Ovary (tissue), 7 donors: ENCODE measurements at regions not wholly inside any gene's neighbourhood (a gene's known extent, or its start where the extent isn't known, plus 50 kb on each side); places are given as distances from the start of the nearest gene placed in this dataset.
"Not testable (repeated sequence)": the region's sequence is repeated elsewhere in the genome, so short reads cannot be mapped to it uniquely, and the experiment has no call there.

Experiments
- DNase-seq, 5 donors: peaks; one replicate each; pipeline ENCODE4 v3.0.0-alpha.2; 2019 to 2020
- H3K27ac ChIP-seq, 2 donors: fragments of 200-600 bp; one replicate each; pipeline versions ENCODE4 v1.5.1 to v1.8.0; 2019 to 2022
- H3K27me3 ChIP-seq: fragments of 200-600 bp; one replicate; pipeline ENCODE4 v1.8.0; 2022
- H3K36me3 ChIP-seq: fragments of 200-600 bp; sonication (generic); one replicate; pipeline ENCODE4 v1.5.1; 2019
- H3K4me1 ChIP-seq: one replicate; pipeline ENCODE4 v1.8.1; 2013; ENCODE audit warnings: mild to moderate bottlenecking, moderate library complexity; ENCODE audit not compliant: insufficient read depth
- H3K4me3 ChIP-seq: fragments of 200-600 bp; sonication (generic); one replicate; pipeline ENCODE4 v1.5.1; 2017
- H3K9me3 ChIP-seq, 2 donors: fragments of 200-600 bp in 1 of 2; sonication (generic) in 1 of 2; one replicate each; pipeline versions ENCODE4 v1.5.1 to v1.8.1; 2013 to 2019; ENCODE audit warnings: mild to moderate bottlenecking in 1 of 2, moderate library complexity in 1 of 2
- EP300 ChIP-seq: sonication (generic); formaldehyde crosslinking; IDR thresholded peaks from one replicate; pipeline ENCODE4 v1.6.1; 2017; ENCODE audit warnings: antibody characterized with exemption
- POLR2A ChIP-seq: fragments of 450-650 bp; IDR thresholded peaks from one replicate; pipeline ENCODE4 v1.6.1; 2017; ENCODE audit warnings: antibody characterized with exemption, mild to moderate bottlenecking, moderate library complexity
- WGBS, 3 donors: extraction: QIAGEN DNeasy Blood & Tissue Kit in 1 of 3; methylation state at CpG; one replicate each; pipeline versions ENCODE4 v1.1.5 to v1.1.7; 2013 to 2017; 5-methylcytosine and 5-hydroxymethylcytosine counted together
- intact Hi-C, 4 donors: fragments of 100-400 bp; cut with DNase I; formaldehyde crosslinking; loops; one replicate each; pipeline versions ENCODE4 v1.11.0 to v1.15.1; 2022 to 2023
- TF ChIP-seq, protein P1 (sequence below), 3 donors: fragments of 450-650 bp in 2 of 3; fragments of 200-600 bp in 1 of 3; IDR thresholded peaks; one replicate each; pipeline versions ENCODE4 v1.5.1 to v1.8.0; 2016 to 2022; ENCODE audit warnings: antibody characterized with exemption in 3 of 3, mild to moderate bottlenecking in 1 of 3
- donor health status: DM: no; HTN: no; CAD: no; lungs with moderate emphysema.
- donor health status: DM: no; HTN: no; CAD: no.
- donor health status: Bipolar disorder and iron deficiency.
- donor health status: DM: no; HTN: no; CAD: no.
- donor health status: DM: yes; HTN: yes; CAD: no.

DNA sequence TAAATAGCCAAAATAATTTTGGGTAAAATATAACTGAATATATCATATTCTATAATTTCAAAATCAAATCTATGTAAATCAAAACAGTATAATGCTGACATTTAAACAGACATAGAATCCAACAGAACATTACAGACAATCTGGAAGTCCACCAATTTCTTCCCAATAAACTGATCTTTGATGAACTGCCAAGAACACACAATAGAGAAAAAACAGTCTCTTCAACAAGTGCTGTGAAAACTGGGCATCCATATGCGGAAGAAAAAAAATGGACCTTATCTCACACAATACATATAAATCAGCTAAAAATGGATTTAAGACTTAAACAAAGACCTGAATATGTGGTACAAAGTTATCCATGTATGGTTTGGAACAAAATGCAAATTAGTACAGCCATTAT is 1022.7 kb downstream of the TMEM121 start:
- WGBS, 3 donors = 88% methylated on average over 1 of the region's 1 CpG
- Histone ChIP-seq H3K36me3 (no peaks in the 10 kb centered on the region), H3K9me3 (no peaks in the 10 kb centered on the region), H3K27me3 (no peaks in the 10 kb centered on the region), H3K27ac (no peak overlapping the region), H3K4me1 (no peaks in the 10 kb centered on the region), H3K4me3 (no peak overlapping the region)
- TF ChIP-seq, protein P1, sequence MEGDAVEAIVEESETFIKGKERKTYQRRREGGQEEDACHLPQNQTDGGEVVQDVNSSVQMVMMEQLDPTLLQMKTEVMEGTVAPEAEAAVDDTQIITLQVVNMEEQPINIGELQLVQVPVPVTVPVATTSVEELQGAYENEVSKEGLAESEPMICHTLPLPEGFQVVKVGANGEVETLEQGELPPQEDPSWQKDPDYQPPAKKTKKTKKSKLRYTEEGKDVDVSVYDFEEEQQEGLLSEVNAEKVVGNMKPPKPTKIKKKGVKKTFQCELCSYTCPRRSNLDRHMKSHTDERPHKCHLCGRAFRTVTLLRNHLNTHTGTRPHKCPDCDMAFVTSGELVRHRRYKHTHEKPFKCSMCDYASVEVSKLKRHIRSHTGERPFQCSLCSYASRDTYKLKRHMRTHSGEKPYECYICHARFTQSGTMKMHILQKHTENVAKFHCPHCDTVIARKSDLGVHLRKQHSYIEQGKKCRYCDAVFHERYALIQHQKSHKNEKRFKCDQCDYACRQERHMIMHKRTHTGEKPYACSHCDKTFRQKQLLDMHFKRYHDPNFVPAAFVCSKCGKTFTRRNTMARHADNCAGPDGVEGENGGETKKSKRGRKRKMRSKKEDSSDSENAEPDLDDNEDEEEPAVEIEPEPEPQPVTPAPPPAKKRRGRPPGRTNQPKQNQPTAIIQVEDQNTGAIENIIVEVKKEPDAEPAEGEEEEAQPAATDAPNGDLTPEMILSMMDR (IDR thresholded peaks at IDR 0.05) = no peak
- TF ChIP-seq POLR2A (no peak), EP300 (no peak)
- intact Hi-C loops = no loop called here
- no peak for DNase-seq

DNA sequence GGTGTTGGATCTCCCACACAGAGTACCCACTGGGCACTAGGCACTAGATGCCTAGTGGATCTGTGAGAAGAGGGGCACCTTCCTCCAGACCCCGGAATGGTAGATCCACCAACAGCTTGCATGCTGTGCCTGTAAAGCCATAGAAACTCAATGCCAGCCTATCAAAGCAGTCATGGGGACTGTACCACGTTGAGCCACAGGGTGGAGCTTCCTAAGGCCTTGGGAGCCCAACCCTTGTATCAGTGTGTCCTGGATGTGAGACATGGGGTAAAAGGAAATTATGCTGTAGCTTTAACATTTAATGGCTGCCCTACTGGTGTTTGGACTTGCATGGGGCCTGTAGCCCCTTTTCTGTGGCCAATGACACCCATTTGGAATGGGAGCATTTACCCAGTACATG is 1024.9 kb downstream of the TMEM121 start:
- H3K27me3 ChIP-seq = no peaks in the 10 kb centered on the region
- TF ChIP-seq, protein P1 (IDR thresholded peaks at IDR 0.05) = no peak
- TF ChIP-seq EP300 = no peak
- no peak for TF ChIP-seq POLR2A
- H3K4me1 ChIP-seq = no peaks in the 10 kb centered on the region
- no peak for DNase-seq
- no peak overlapping the region for H3K4me3 ChIP-seq
- whole genome bisulfite sequencing, 3 donors = 35 to 44% (median 36%) methylated on average over 2 of the region's 2 CpGs
- H3K27ac ChIP-seq = no peak overlapping the region
- H3K9me3 ChIP-seq = no peaks in the 10 kb centered on the region
- H3K36me3 ChIP-seq = no peaks in the 10 kb centered on the region
- intact Hi-C loops = no loop called here

DNA sequence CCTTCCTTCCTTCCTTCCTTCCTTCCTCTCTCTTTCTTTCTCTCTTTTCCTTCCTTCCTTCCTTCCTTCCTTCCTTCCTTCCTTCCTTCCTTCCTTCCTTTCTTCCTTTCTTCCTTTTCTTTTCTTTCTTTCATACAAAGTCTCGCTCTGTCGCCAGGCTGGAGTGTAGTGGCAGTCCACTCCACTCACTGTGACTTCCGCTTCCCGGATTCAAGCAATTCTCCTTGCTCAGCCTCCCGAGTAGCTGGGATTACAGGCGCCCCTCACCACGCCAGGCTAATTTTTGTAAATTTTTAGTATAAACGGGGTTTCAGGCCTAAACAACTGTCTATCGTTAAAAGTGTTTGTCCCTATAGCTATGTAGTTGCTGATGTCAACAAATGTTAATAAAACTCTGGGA is 1029.8 kb downstream of the TMEM121 start:
- H3K9me3 ChIP-seq, DNase-seq, intact Hi-C loops, H3K27ac ChIP-seq, H3K36me3 ChIP-seq, H3K4me3 ChIP-seq, H3K4me1 ChIP-seq, H3K27me3 ChIP-seq: not testable (repeated sequence)
- WGBS, 3 donors = 67 to 79% (median 77%) methylated on average over 9 of the region's 9 CpGs

DNA sequence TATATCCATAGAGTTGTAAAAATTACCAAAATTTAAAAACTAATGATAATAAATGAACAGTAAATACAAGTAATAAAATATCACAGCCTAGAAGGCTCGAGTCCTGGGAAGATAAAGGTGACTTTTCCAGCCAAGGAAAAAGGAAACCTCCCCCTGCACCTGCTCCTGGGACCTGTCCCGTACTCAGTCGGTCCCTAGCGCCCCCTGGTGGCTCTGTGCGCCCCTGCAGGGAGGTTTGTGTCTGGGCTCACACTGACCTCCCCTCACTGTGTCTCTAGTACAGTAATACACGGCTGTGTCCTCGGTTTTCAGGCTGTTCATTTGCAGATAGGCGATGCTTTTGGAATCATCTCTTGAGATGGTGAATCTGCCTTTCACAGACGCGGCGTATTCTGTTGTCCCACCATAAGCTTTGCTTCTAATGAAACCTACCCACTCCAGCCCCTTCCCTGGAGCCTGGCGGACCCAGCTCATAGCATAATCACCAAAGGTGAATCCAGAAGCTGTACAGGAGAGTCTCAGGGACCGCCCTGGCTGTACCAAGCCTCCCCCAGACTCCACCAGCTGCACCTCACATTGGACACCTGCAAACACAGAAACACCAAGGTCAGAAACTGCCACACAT is 1030.4 kb downstream of the TMEM121 start:
- peak in 2 of 5 donors; percentile 16 to 40 for DNase-seq
- Histone ChIP-seq H3K27me3 (no peaks in the 10 kb centered on the region), H3K4me1 (no peaks in the 10 kb centered on the region), H3K4me3 (no peak overlapping the region), H3K36me3 (no peaks in the 10 kb centered on the region), H3K27ac (no peak overlapping the region), H3K9me3 (no peaks in the 10 kb centered on the region)
- intact Hi-C loops = no loop called here
- TF ChIP-seq POLR2A (no peak), EP300 (no peak)
- TF ChIP-seq, protein P1 (IDR thresholded peaks at IDR 0.05) = no peak
- WGBS, 3 donors = 36 to 43% (median 41%) methylated on average over 13 of the region's 13 CpGs

DNA sequence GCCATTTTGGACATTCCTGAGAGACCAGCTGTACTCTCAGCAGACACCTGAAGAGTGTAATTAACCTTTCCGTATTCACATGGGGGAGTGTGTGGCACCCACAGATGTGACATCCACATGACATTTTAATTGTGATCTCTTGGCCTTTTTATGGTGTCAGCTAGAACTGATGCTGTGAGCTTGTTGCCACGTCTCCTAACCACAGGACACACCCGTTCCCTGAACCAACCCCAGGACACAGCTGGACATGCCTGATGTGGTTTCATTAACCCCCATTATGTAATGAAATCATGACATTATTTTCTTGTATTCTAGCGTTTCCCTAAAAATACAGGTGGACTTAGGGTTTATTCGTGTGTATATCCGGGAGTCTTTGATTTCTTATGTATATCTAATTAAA is 1036.1 kb downstream of the TMEM121 start:
- 37 to 40% (median 39%) methylated on average over 6 of the region's 6 CpGs for WGBS, 3 donors
- intact Hi-C loops = no loop called here
- H3K4me1 ChIP-seq = no peaks in the 10 kb centered on the region

More for the DNA sequence above, 1036.1 kb downstream of the TMEM121 start:
- no peaks in the 10 kb centered on the region for H3K9me3 ChIP-seq
- no peaks in the 10 kb centered on the region for H3K27me3 ChIP-seq
- H3K36me3 ChIP-seq = no peaks in the 10 kb centered on the region
- H3K27ac ChIP-seq = no peak overlapping the region
- no peak overlapping the region for H3K4me3 ChIP-seq
- TF ChIP-seq POLR2A = no peak
- no peak for DNase-seq
